HepG2 (cell line): ENCODE measurements at regions not wholly inside any gene's neighbourhood (a gene's known extent, or its start where the extent isn't known, plus 50 kb on each side); places are given as distances from the start of the nearest gene placed in this dataset.

Experiments used
- ATAC-seq: fragments of 200-7000 bp; cut with Tn5 transposase; 3 replicates; pipeline ENCODE4 v1.9.1; 2020; ENCODE audit warnings: mild to moderate bottlenecking, moderate library complexity
- BruUV-seq: library from RNA; stranded (reverse); fragments of 400-500 nt; replicated peaks from 2 replicates; lab custom pipeline; 2021; lab: Mats Ljungman, UMichigan
- CTCF ChIA-PET: fragments of 300-600 bp; formaldehyde crosslinking; extraction: SDS; loops from one replicate; lab custom pipeline; 2021; ENCODE audit warnings: low total read pairs, inconsistent platforms, low intra/inter-chr PET ratio; lab: Yijun Ruan, JAX
- POLR2A ChIA-PET: fragments of 350-600 bp; sonication (Branson Sonifier 250); formaldehyde crosslinking; loops from one replicate; lab custom pipeline; 2020; ENCODE audit warnings: antibody characterized with exemption, inconsistent platforms; lab: Yijun Ruan, JAX
- DNase-seq: peaks from one replicate; pipeline ENCODE4 v3.0.0-alpha.2; 2015; ENCODE audit warnings: low spot score
- FAIRE-seq: peaks from 3 replicates; lab custom pipeline; 2011; peaks lifted over from hg19 to GRCh38; lab: Jason Lieb, UNC
- H2AFZ ChIP-seq: one replicate; pipeline ENCODE4 v1.6.1; 2011; ENCODE audit warnings: low read length, inconsistent platforms
- H3K27ac ChIP-seq: fragments of 300-600 bp; 3 replicates; pipeline ENCODE4 v1.8.0; 2011; ENCODE audit warnings: mixed run types, mild to moderate bottlenecking, mixed read lengths, low read length, inconsistent platforms; ENCODE audit not compliant: insufficient read depth; ENCODE audit errors: extremely low read length
- H3K27me3 ChIP-seq, 2 experiments: fragments of 200-600 bp in 1 of 2; 2 replicates in 1 of 2; 3 replicates in 1 of 2; pipeline versions ENCODE4 v1.6.0 to v1.8.0; 2011; ENCODE audit warnings: low read length in 2 of 2, mild to moderate bottlenecking in 2 of 2, moderate library complexity in 2 of 2, inconsistent platforms in 1 of 2; ENCODE audit not compliant: insufficient read depth in 2 of 2, control insufficient read depth in 1 of 2
- H3K36me3 ChIP-seq, 2 experiments: fragments of 200-600 bp in 1 of 2; replicated peaks in 1 of 2; 2 replicates in 1 of 2; 3 replicates in 1 of 2; pipeline versions ENCODE4 v1.5.1 to v1.8.0; 2011; ENCODE audit warnings: low read length in 2 of 2, inconsistent platforms in 1 of 2; ENCODE audit not compliant: insufficient read depth in 2 of 2, control insufficient read depth in 1 of 2
- H3K4me1 ChIP-seq: 2 replicates; pipeline ENCODE4 v1.5.1; 2012; ENCODE audit warnings: low read length, inconsistent platforms; ENCODE audit not compliant: insufficient read depth
- H3K4me2 ChIP-seq: 2 replicates; pipeline ENCODE4 v1.6.0; 2011; ENCODE audit warnings: low read depth, low read length, inconsistent platforms
- H3K4me3 ChIP-seq, 3 experiments: fragments of 200-600 bp in 1 of 3; sonication (generic), shearing (Covaris generic) in 1 of 3; replicated peaks in 1 of 3; 2 replicates each; pipeline ENCODE4 v1.5.1; 2011 to 2016; ENCODE audit warnings: low read length in 3 of 3, inconsistent platforms in 2 of 3, low read depth in 2 of 3, mild to moderate bottlenecking in 2 of 3, control low read depth in 1 of 3, mixed read lengths in 1 of 3; ENCODE audit not compliant: insufficient read depth in 1 of 3
- H3K79me2 ChIP-seq: one replicate; pipeline ENCODE4 v1.6.1; 2011; ENCODE audit warnings: low read length, inconsistent platforms; ENCODE audit not compliant: insufficient read depth
- H3K9ac ChIP-seq: 2 replicates; pipeline ENCODE4 v1.6.0; 2011; ENCODE audit warnings: mild to moderate bottlenecking, low read depth, low read length, inconsistent platforms; ENCODE audit not compliant: insufficient read depth
- H3K9me3 ChIP-seq: 2 replicates; pipeline ENCODE4 v1.5.1; 2012; ENCODE audit warnings: mild to moderate bottlenecking, low read length
- H4K20me1 ChIP-seq: 2 replicates; pipeline ENCODE4 v1.6.0; 2011; ENCODE audit warnings: inconsistent platforms, mild to moderate bottlenecking, low read length, moderate library complexity; ENCODE audit not compliant: insufficient read depth
- ARID4A ChIP-seq: sonication (generic); formaldehyde crosslinking; IDR thresholded peaks from 2 replicates; pipeline ENCODE4 v1.5.0; 2020; ENCODE audit warnings: mild to moderate bottlenecking, missing genetic modification reagents, borderline replicate concordance
- HNRNPH1 ChIP-seq: fragments of 200-400 bp; formaldehyde crosslinking; optimal IDR thresholded peaks from 2 replicates; pipeline ENCODE3; 2017; ENCODE audit warnings: mild to moderate bottlenecking, low read depth, low read length
- IRF9 ChIP-seq: sonication (generic); formaldehyde crosslinking; IDR thresholded peaks from 2 replicates; pipeline ENCODE4 v1.8.0; 2022; ENCODE audit warnings: missing genetic modification reagents, mild to moderate bottlenecking, borderline replicate concordance
- LBX2 ChIP-seq: sonication (generic); formaldehyde crosslinking; IDR thresholded peaks from 2 replicates; pipeline ENCODE4 v1.5.0; 2020; ENCODE audit warnings: missing genetic modification reagents, mild to moderate bottlenecking, borderline replicate concordance
- RELA ChIP-seq: sonication (generic); formaldehyde crosslinking; IDR thresholded peaks from 2 replicates; pipeline ENCODE4 v1.4.0; 2020; ENCODE audit warnings: missing genetic modification reagents
- ZNF207 ChIP-seq: fragments of 450-650 bp; IDR thresholded peaks from 2 replicates; pipeline ENCODE4 v1.6.1; 2016; ENCODE audit warnings: antibody characterized with exemption, borderline replicate concordance
- ZNF678 ChIP-seq: sonication (generic); formaldehyde crosslinking; IDR thresholded peaks from 2 replicates; pipeline ENCODE4 v1.4.0; 2020; ENCODE audit warnings: mild to moderate bottlenecking, missing genetic modification reagents
- WGBS: methylation state at CpG from one replicate; pipeline ENCODE4 v1.1.6; 2017; ENCODE audit warnings: low lambda C conversion rate; 5-methylcytosine and 5-hydroxymethylcytosine counted together
- in situ Hi-C: cut with HindIII; loops from 2 replicates; pipeline ENCODE4 v1.10.0; 2017; ENCODE audit warnings: low pct_unique_long_range_greater_than_20kb; ENCODE audit not compliant: extremely low pct_ligation_motif_present
- intact Hi-C: fragments of 100-400 bp; cut with micrococcal nuclease; formaldehyde crosslinking; loops from one replicate; pipeline ENCODE4 v1.10.0; 2022; ENCODE audit not compliant: unreplicated experiment
- TF ChIP-seq, protein P1 (sequence below): sonication (generic); IDR thresholded peaks from 2 replicates; pipeline ENCODE4 v1.6.1; 2016; ENCODE audit warnings: low read depth, borderline replicate concordance

GRCh38 chr10:121054874-121055273 lies 203.7 kb downstream of the WDR11 start:
- TF ChIP-seq, protein P1, sequence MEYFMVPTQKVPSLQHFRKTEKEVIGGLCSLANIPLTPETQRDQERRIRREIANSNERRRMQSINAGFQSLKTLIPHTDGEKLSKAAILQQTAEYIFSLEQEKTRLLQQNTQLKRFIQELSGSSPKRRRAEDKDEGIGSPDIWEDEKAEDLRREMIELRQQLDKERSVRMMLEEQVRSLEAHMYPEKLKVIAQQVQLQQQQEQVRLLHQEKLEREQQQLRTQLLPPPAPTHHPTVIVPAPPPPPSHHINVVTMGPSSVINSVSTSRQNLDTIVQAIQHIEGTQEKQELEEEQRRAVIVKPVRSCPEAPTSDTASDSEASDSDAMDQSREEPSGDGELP = no peak
- TF ChIP-seq HNRNPH1 (no peak), IRF9 (CRISPR knock-in tag) (no peak), ZNF207 (no peak), RELA (CRISPR knock-in tag) (no peak)
- ATAC-seq (no peak), FAIRE-seq (no peak), DNase-seq (no peak)
- ChIA-PET POLR2A (interaction anchor here (0.9 kb wide), 1 partner anchor 11 kb away, joined by 4 read pairs; no protein-coding TSS in a partner anchor), CTCF (no interaction called here)
- WGBS = 62% methylated on average over 5 of the region's 5 CpGs
- no peak overlapping the region for H3K4me2 ChIP-seq
- H4K20me1 ChIP-seq = no peaks in the 10 kb centered on the region
- H3K27me3 ChIP-seq = no peaks in the 10 kb centered on the region
- no peak overlapping the region for H3K4me3 ChIP-seq
- in situ Hi-C loops (no loop called here), intact Hi-C loops (no loop called here)
- no peak overlapping the region for H2AFZ ChIP-seq
- no peaks in the 10 kb centered on the region for H3K36me3 ChIP-seq
- H3K9me3 ChIP-seq = no peaks in the 10 kb centered on the region
- H3K4me1 ChIP-seq = no peaks in the 10 kb centered on the region
- no peak overlapping the region for H3K9ac ChIP-seq
- no peaks in the 10 kb centered on the region for H3K79me2 ChIP-seq
- BruUV-seq = no TSS peak
- H3K27ac ChIP-seq = no peak overlapping the region

GRCh38 chr10:121057269-121057668 lies 206.1 kb downstream of the WDR11 start:
- no peak overlapping the region for H2AFZ ChIP-seq
- no peak overlapping the region for H3K27ac ChIP-seq
- in situ Hi-C loops (no loop called here), intact Hi-C loops (no loop called here)
- H3K4me3 ChIP-seq = no peak overlapping the region
- BruUV-seq = no TSS peak
- ChIA-PET POLR2A (no interaction called here), CTCF (no interaction called here)
- ATAC-seq (no peak), DNase-seq (no peak), FAIRE-seq (no peak)
- H3K79me2 ChIP-seq = no peaks in the 10 kb centered on the region
- no peaks in the 10 kb centered on the region for H3K9me3 ChIP-seq
- H3K4me1 ChIP-seq = no peaks in the 10 kb centered on the region
- H3K27me3 ChIP-seq = no peaks in the 10 kb centered on the region
- H4K20me1 ChIP-seq = no peaks in the 10 kb centered on the region
- H3K36me3 ChIP-seq = no peaks in the 10 kb centered on the region
- no peak overlapping the region for H3K9ac ChIP-seq
- WGBS = 84% methylated on average over 4 of the region's 4 CpGs
- no peak overlapping the region for H3K4me2 ChIP-seq
- TF ChIP-seq ARID4A (CRISPR knock-in tag) = no peak
- TF ChIP-seq LBX2 = no peak
- TF ChIP-seq ZNF678 (CRISPR knock-in tag) = no peak
